BLaER1 (cell line): ENCODE measurements at regions not wholly inside any gene's neighbourhood (a gene's known extent, or its start where the extent isn't known, plus 50 kb on each side); places are given as distances from the start of the nearest gene placed in this dataset.
"Not testable (repeated sequence)": the region's sequence is repeated elsewhere in the genome, so short reads cannot be mapped to it uniquely, and the experiment has no call there.

Source experiments
- H3K27ac ChIP-seq: shearing (Covaris generic); formaldehyde crosslinking; 2 replicates; pipeline ENCODE4 v1.8.1; 2022
- H3K27me3 ChIP-seq: shearing (Covaris generic); formaldehyde crosslinking; 2 replicates; pipeline ENCODE4 v1.8.1; 2022
- H3K36me3 ChIP-seq: shearing (Covaris generic); formaldehyde crosslinking; 2 replicates; pipeline ENCODE4 v1.8.1; 2022
- H3K4me1 ChIP-seq: shearing (Covaris generic); formaldehyde crosslinking; 2 replicates; pipeline ENCODE4 v1.8.1; 2022
- H3K4me2 ChIP-seq: shearing (Covaris generic); formaldehyde crosslinking; 2 replicates; pipeline ENCODE4 v1.8.1; 2022
- H3K4me3 ChIP-seq: shearing (Covaris generic); formaldehyde crosslinking; 2 replicates; pipeline ENCODE4 v1.8.1; 2022
- H3K9ac ChIP-seq: shearing (Covaris generic); formaldehyde crosslinking; 2 replicates; pipeline ENCODE4 v1.8.1; 2022
- H3K9me3 ChIP-seq: shearing (Covaris generic); formaldehyde crosslinking; 2 replicates; pipeline ENCODE4 v1.8.1; 2022
- H4K20me1 ChIP-seq: shearing (Covaris generic); formaldehyde crosslinking; 2 replicates; pipeline ENCODE4 v1.8.1; 2022
- Cebpa-rat ChIP-seq: shearing (Covaris generic); IDR thresholded peaks from 2 replicates; pipeline ENCODE4 v1.8.1; 2022

GRCh38 chr18:66046032-66046602 is 295.3 kb downstream of the CDH7 start:
- TF ChIP-seq Cebpa-rat = no peak
- H3K4me2 ChIP-seq = no peak overlapping the region

GRCh38 chr18:66043009-66043408 is 292.2 kb downstream of the CDH7 start:
- H3K4me1 ChIP-seq = no peaks in the 10 kb centered on the region
- no peaks in the 10 kb centered on the region for H3K27me3 ChIP-seq
- no peak overlapping the region for H3K27ac ChIP-seq
- H4K20me1 ChIP-seq = no peaks in the 10 kb centered on the region
- H3K36me3 ChIP-seq = no peaks in the 10 kb centered on the region
- H3K4me2 ChIP-seq = no peak overlapping the region
- H3K9ac ChIP-seq = no peak overlapping the region
- no peak for TF ChIP-seq Cebpa-rat
- no peak overlapping the region for H3K4me3 ChIP-seq
- 0 out of 2 replicates have a peak, but pooled peaks cover 4% of the 10 kb centered on the region for H3K9me3 ChIP-seq

More at GRCh38 chr18:66046032-66046602, 295.3 kb downstream of the CDH7 start:
- H3K4me3 ChIP-seq = no peak overlapping the region
- no peak overlapping the region for H3K27ac ChIP-seq
- no peaks in the 10 kb centered on the region for H3K36me3 ChIP-seq
- no peaks in the 10 kb centered on the region for H3K4me1 ChIP-seq
- no peak overlapping the region for H3K9ac ChIP-seq
- no peaks in the 10 kb centered on the region for H4K20me1 ChIP-seq
- no peaks in the 10 kb centered on the region for H3K27me3 ChIP-seq
- H3K9me3 ChIP-seq = no peaks in the 10 kb centered on the region

- Histone ChIP-seq H3K4me2 (no peak overlapping the region), H4K20me1 (no peaks in the 10 kb centered on the region), H3K27me3 (no peaks in the 10 kb centered on the region), H3K4me3 (no peak overlapping the region), H3K9me3 (no peaks in the 10 kb centered on the region), H3K36me3 (no peaks in the 10 kb centered on the region), H3K4me1 (no peaks in the 10 kb centered on the region), H3K27ac (no peak overlapping the region), H3K9ac (no peak overlapping the region)
- no peak for TF ChIP-seq Cebpa-rat
Measured at GRCh38 chr18:66013969-66014368, 263.2 kb downstream of the CDH7 start.

GRCh38 chr18:66011916-66012315 is 261.1 kb downstream of the CDH7 start:
- H4K20me1 ChIP-seq = no peaks in the 10 kb centered on the region
- no peak overlapping the region for H3K4me3 ChIP-seq
- H3K27ac ChIP-seq = no peak overlapping the region
- H3K4me1 ChIP-seq = no peaks in the 10 kb centered on the region
- H3K9ac ChIP-seq = no peak overlapping the region
- no peaks in the 10 kb centered on the region for H3K36me3 ChIP-seq
- H3K4me2 ChIP-seq = no peak overlapping the region
- TF ChIP-seq Cebpa-rat = no peak
- no peaks in the 10 kb centered on the region for H3K9me3 ChIP-seq
- no peaks in the 10 kb centered on the region for H3K27me3 ChIP-seq

- H3K27me3 ChIP-seq = no peaks in the 10 kb centered on the region
- no peaks in the 10 kb centered on the region for H3K4me1 ChIP-seq
- no peak overlapping the region for H3K9ac ChIP-seq
- H3K4me2 ChIP-seq = no peak overlapping the region
- H3K36me3 ChIP-seq = no peaks in the 10 kb centered on the region
- no peak overlapping the region for H3K4me3 ChIP-seq
- TF ChIP-seq Cebpa-rat = no peak
- no peaks in the 10 kb centered on the region for H4K20me1 ChIP-seq
- H3K9me3 ChIP-seq = peaks cover 8% of the 10 kb centered on the region; the same call in 1 of the 2 replicates
- H3K27ac ChIP-seq = no peak overlapping the region
Measured at GRCh38 chr18:66005831-66006588, 255.2 kb downstream of the CDH7 start.

- not testable (repeated sequence) for H3K4me2 ChIP-seq, H3K4me3 ChIP-seq, H3K9me3 ChIP-seq, H3K27me3 ChIP-seq, H4K20me1 ChIP-seq, H3K27ac ChIP-seq, H3K36me3 ChIP-seq, H3K4me1 ChIP-seq, H3K9ac ChIP-seq
Measured at GRCh38 chr18:65998971-65999700, 248.3 kb downstream of the CDH7 start.

DNA sequence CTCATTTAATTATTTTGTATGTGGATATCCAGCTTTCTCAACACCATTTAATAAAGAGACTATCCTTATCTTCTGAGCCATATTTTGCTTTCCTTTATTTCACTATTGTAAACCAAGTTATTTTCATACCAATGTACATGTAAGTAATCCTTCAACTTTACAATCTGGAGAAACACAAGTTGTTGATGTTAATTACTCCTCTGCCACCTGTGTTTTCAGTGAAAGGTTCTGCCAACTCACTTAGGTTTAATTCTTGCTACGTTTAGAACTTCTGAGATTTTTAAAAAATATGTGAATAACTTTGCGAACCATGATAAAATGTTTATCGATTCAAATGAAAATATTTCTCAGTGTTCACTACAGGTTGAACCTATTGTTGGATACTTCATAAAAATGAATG is 244.4 kb downstream of the CDH7 start:
- Histone ChIP-seq H3K27me3 (no peaks in the 10 kb centered on the region), H3K9me3 (no peaks in the 10 kb centered on the region), H3K9ac (no peak overlapping the region), H3K4me3 (no peak overlapping the region), H3K27ac (no peak overlapping the region), H3K36me3 (no peaks in the 10 kb centered on the region), H3K4me2 (no peak overlapping the region), H4K20me1 (no peaks in the 10 kb centered on the region), H3K4me1 (0 out of 2 replicates have a peak, but pooled peaks cover 7% of the 10 kb centered on the region)
- TF ChIP-seq Cebpa-rat = no peak

DNA sequence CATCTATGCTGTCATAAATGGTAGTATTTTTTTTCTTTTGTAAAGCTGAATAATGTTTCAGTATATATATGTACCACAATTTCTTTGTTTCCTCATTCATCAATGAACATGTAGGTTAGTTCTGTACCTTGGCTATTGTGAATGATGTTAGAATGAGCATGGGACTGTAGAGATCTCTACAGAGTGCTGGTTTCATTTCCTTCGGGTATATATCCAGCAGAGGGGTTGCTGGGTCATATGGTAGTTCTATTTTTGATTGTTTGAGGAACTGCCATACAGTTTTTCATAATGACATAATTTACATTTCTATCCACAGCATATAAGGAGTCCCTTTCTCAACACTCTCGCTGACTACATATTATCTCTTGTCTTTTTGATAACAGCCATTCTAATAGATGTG is 243.5 kb downstream of the CDH7 start:
- Histone ChIP-seq H3K27ac (no peak overlapping the region), H3K9ac (no peak overlapping the region), H3K4me3 (no peak overlapping the region), H4K20me1 (no peaks in the 10 kb centered on the region), H3K4me1 (0 out of 2 replicates have a peak, but pooled peaks cover 7% of the 10 kb centered on the region), H3K27me3 (no peaks in the 10 kb centered on the region), H3K4me2 (no peak overlapping the region), H3K9me3 (no peaks in the 10 kb centered on the region), H3K36me3 (no peaks in the 10 kb centered on the region)
- TF ChIP-seq Cebpa-rat = no peak

- H3K27me3 ChIP-seq = no peaks in the 10 kb centered on the region
- no peak overlapping the region for H3K9ac ChIP-seq
Measured at GRCh38 chr18:65990944-65991708, 240.3 kb downstream of the CDH7 start.

More at GRCh38 chr18:65990944-65991708, 240.3 kb downstream of the CDH7 start:
- Histone ChIP-seq H3K9me3 (no peaks in the 10 kb centered on the region), H3K4me3 (no peak overlapping the region), H3K36me3 (no peaks in the 10 kb centered on the region), H3K4me1 (0 out of 2 replicates have a peak, but pooled peaks cover 7% of the 10 kb centered on the region), H4K20me1 (no peaks in the 10 kb centered on the region), H3K4me2 (no peak overlapping the region), H3K27ac (no peak overlapping the region)
- TF ChIP-seq Cebpa-rat = no peak
